ENCODE measurements at regions not wholly inside any gene's neighbourhood (a gene's known extent, or its start where the extent isn't known, plus 50 kb on each side); places are given as distances from the start of the nearest gene placed in this dataset.

DNA sequence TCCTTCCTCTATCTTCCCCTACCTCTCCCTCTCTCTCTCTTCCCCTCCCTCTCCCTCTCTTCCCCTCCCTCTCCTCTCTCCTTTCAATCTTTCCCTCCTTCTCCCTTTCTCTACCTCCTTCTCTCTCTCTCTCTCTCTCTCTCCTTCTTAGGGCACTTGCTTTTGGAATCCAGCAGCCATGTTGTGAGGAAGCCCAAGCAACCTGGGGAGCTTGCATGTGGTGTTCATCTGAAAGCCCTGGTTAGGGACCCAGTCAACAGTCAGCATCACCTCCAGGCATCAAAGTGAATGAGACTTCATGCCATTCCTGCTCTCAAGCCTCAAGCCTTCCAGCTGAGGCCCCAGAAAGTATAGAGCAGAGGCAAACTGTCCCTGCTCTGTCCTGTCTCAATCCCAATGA is 65.6 kb upstream of the SHISAL1 start:
- Histone ChIP-seq H3K4me1 (ENCODE audit: control insufficient read depth, extremely low read depth, insufficient read depth, low read length) (no peaks in the 10 kb centered on the region), H3K4me2 (ENCODE audit: extremely low read depth, insufficient read depth, low read length) (no peak overlapping the region), H3K27ac (ENCODE audit: insufficient read depth, low read length) (no peak overlapping the region), H3K79me2 (ENCODE audit: control insufficient read depth, insufficient read depth, low read length) (no peaks in the 10 kb centered on the region), H3K9me3 (ENCODE audit: control insufficient read depth, insufficient read depth, low read depth, low read length) (no peaks in the 10 kb centered on the region), H3K4me3 (replicated peaks in 1 of 4; ENCODE audit: control extremely low read depth in 1 of 4, insufficient read depth in 1 of 4, low read depth in 3 of 4, low read length in 4 of 4) (no peak overlapping the region), H3K36me3 (ENCODE audit: control insufficient read depth, insufficient read depth, low read length) (no peaks in the 10 kb centered on the region), H3K9ac (ENCODE audit: insufficient read depth, low read length) (no peak overlapping the region), H3K27me3 (ENCODE audit: control insufficient read depth, insufficient read depth, low read length) (peaks cover 9% of the 10 kb centered on the region), H4K20me1 (ENCODE audit: control insufficient read depth, extremely low read depth, insufficient read depth, low read length) (no peaks in the 10 kb centered on the region), H2AFZ (ENCODE audit: low read length) (no peak overlapping the region)
- TF ChIP-seq, protein P1, sequence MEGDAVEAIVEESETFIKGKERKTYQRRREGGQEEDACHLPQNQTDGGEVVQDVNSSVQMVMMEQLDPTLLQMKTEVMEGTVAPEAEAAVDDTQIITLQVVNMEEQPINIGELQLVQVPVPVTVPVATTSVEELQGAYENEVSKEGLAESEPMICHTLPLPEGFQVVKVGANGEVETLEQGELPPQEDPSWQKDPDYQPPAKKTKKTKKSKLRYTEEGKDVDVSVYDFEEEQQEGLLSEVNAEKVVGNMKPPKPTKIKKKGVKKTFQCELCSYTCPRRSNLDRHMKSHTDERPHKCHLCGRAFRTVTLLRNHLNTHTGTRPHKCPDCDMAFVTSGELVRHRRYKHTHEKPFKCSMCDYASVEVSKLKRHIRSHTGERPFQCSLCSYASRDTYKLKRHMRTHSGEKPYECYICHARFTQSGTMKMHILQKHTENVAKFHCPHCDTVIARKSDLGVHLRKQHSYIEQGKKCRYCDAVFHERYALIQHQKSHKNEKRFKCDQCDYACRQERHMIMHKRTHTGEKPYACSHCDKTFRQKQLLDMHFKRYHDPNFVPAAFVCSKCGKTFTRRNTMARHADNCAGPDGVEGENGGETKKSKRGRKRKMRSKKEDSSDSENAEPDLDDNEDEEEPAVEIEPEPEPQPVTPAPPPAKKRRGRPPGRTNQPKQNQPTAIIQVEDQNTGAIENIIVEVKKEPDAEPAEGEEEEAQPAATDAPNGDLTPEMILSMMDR (conservative IDR thresholded peaks at IDR 0.05 in 1 of 2, IDR thresholded peaks at IDR 0.05 in 1 of 2; ENCODE audit: low read depth in 1 of 2, low read length in 2 of 2) = no peak
- no peak for TF ChIP-seq EZH2 (IDR thresholded peaks at IDR 0.05; ENCODE audit: low read length, missing control alignments)
- no peak for DNase-seq (ENCODE audit: low read depth in 2 of 2)

DNA sequence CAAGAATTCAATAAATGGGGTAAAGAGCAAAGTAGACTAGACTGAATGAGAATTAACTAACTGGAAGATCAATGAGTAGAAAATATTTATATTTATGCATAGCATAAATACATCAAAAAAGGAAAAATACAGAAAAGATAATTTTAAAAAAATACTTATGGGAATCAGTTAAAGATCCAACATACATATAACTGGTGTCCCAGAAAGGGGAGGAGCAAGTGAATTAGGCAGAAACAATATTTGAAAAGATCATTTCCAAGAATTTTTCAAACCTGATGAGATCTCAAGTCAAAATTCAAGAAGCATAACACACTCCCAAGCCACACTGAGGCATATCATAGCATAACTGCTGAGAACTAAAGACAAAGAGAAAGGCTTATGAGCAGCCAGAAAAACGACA is 62.7 kb upstream of the SHISAL1 start:
- Histone ChIP-seq H3K4me3 (replicated peaks in 1 of 4; ENCODE audit: control extremely low read depth in 1 of 4, insufficient read depth in 1 of 4, low read depth in 3 of 4, low read length in 4 of 4) (no peak overlapping the region), H3K4me1 (ENCODE audit: control insufficient read depth, extremely low read depth, insufficient read depth, low read length) (no peaks in the 10 kb centered on the region), H4K20me1 (ENCODE audit: control insufficient read depth, extremely low read depth, insufficient read depth, low read length) (no peaks in the 10 kb centered on the region), H3K27me3 (ENCODE audit: control insufficient read depth, insufficient read depth, low read length) (peaks cover 4% of the 10 kb centered on the region), H3K9me3 (ENCODE audit: control insufficient read depth, insufficient read depth, low read depth, low read length) (no peaks in the 10 kb centered on the region), H3K36me3 (ENCODE audit: control insufficient read depth, insufficient read depth, low read length) (no peaks in the 10 kb centered on the region), H3K79me2 (ENCODE audit: control insufficient read depth, insufficient read depth, low read length) (no peaks in the 10 kb centered on the region), H3K27ac (ENCODE audit: insufficient read depth, low read length) (no peak overlapping the region), H3K4me2 (ENCODE audit: extremely low read depth, insufficient read depth, low read length) (no peak overlapping the region), H2AFZ (ENCODE audit: low read length) (no peak overlapping the region), H3K9ac (ENCODE audit: insufficient read depth, low read length) (no peak overlapping the region)
- TF ChIP-seq, protein P1 (conservative IDR thresholded peaks at IDR 0.05 in 1 of 2, IDR thresholded peaks at IDR 0.05 in 1 of 2; ENCODE audit: low read depth in 1 of 2, low read length in 2 of 2) = no peak
- TF ChIP-seq EZH2 (IDR thresholded peaks at IDR 0.05; ENCODE audit: low read length, missing control alignments) = no peak
- no peak for DNase-seq (ENCODE audit: low read depth in 2 of 2)

DNA sequence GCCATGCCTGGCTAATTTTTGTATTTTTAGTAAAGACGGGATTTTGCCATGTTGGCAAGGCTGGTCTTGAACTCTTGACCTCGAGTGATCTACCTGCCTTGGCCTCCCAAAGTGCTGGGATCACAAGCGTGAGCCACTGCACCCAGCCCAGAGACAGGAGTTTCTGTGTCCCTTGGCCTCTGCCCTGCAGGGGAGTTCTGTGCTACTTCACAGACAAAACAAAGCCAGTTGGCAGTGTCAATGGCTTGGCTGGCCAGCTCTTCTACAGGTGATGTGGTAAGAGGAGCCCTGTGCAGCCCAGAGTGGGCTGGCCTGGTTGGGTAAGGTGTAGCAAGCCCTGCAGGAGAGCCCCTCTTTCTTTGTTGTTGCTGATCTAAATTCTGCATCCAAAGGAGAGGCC is 60.5 kb upstream of the SHISAL1 start:
- TF ChIP-seq EZH2 (IDR thresholded peaks at IDR 0.05; ENCODE audit: low read length, missing control alignments) = no peak
- TF ChIP-seq, protein P1 (conservative IDR thresholded peaks at IDR 0.05 in 1 of 2, IDR thresholded peaks at IDR 0.05 in 1 of 2; ENCODE audit: low read depth in 1 of 2, low read length in 2 of 2) = no peak
- H3K4me3 ChIP-seq (replicated peaks in 1 of 4; ENCODE audit: control extremely low read depth in 1 of 4, insufficient read depth in 1 of 4, low read depth in 3 of 4, low read length in 4 of 4) = no peak overlapping the region
- H3K9me3 ChIP-seq (ENCODE audit: control insufficient read depth, insufficient read depth, low read depth, low read length) = no peaks in the 10 kb centered on the region
- DNase-seq (ENCODE audit: low read depth in 2 of 2) = no peak
- H3K27ac ChIP-seq (ENCODE audit: insufficient read depth, low read length) = no peak overlapping the region
- H3K4me2 ChIP-seq (ENCODE audit: extremely low read depth, insufficient read depth, low read length) = no peak overlapping the region
- H3K36me3 ChIP-seq (ENCODE audit: control insufficient read depth, insufficient read depth, low read length) = no peaks in the 10 kb centered on the region
- H4K20me1 ChIP-seq (ENCODE audit: control insufficient read depth, extremely low read depth, insufficient read depth, low read length) = no peaks in the 10 kb centered on the region
- H3K27me3 ChIP-seq (ENCODE audit: control insufficient read depth, insufficient read depth, low read length) = no peaks in the 10 kb centered on the region
- no peaks in the 10 kb centered on the region for H3K79me2 ChIP-seq (ENCODE audit: control insufficient read depth, insufficient read depth, low read length)
- H2AFZ ChIP-seq (ENCODE audit: low read length) = no peak overlapping the region
- no peak overlapping the region for H3K9ac ChIP-seq (ENCODE audit: insufficient read depth, low read length)
- no peaks in the 10 kb centered on the region for H3K4me1 ChIP-seq (ENCODE audit: control insufficient read depth, extremely low read depth, insufficient read depth, low read length)
